HUES64 (cell line): ENCODE measurements at regions not wholly inside any gene's neighbourhood (a gene's known extent, or its start where the extent isn't known, plus 50 kb on each side); places are given as distances from the start of the nearest gene placed in this dataset.

Experiments used
- H3K27ac ChIP-seq: 2 replicates; pipeline ENCODE4 v1.7.0; 2013; ENCODE audit warnings: low read depth, low read length, inconsistent platforms
- H3K27me3 ChIP-seq: 2 replicates; pipeline ENCODE4 v1.6.1; 2013; ENCODE audit warnings: mild to moderate bottlenecking, low read length; ENCODE audit not compliant: insufficient read depth
- H3K36me3 ChIP-seq: 2 replicates; pipeline ENCODE4 v1.6.1; 2013; ENCODE audit warnings: mild to moderate bottlenecking, low read length; ENCODE audit not compliant: insufficient read depth
- H3K4me1 ChIP-seq: 2 replicates; pipeline ENCODE4 v1.6.1; 2013; ENCODE audit warnings: mild to moderate bottlenecking, low read length, moderate library complexity; ENCODE audit not compliant: insufficient read depth
- H3K4me3 ChIP-seq: 2 replicates; pipeline ENCODE4 v1.5.1; 2013; ENCODE audit warnings: mild to moderate bottlenecking, low read length, moderate library complexity
- H3K9ac ChIP-seq: 2 replicates; pipeline ENCODE4 v1.6.1; 2013; ENCODE audit warnings: mild to moderate bottlenecking, low read depth, low read length
- H3K9me3 ChIP-seq: 2 replicates; pipeline ENCODE4 v1.6.1; 2013; ENCODE audit warnings: low read depth, low read length; ENCODE audit not compliant: insufficient read depth
- WGBS: fragments of 150-250, 120-280 bp; methylation state at CpG from one replicate; pipeline ENCODE4 v1.1.7; 2013; ENCODE audit warnings: missing lambda C conversion rate; 5-methylcytosine and 5-hydroxymethylcytosine counted together

DNA sequence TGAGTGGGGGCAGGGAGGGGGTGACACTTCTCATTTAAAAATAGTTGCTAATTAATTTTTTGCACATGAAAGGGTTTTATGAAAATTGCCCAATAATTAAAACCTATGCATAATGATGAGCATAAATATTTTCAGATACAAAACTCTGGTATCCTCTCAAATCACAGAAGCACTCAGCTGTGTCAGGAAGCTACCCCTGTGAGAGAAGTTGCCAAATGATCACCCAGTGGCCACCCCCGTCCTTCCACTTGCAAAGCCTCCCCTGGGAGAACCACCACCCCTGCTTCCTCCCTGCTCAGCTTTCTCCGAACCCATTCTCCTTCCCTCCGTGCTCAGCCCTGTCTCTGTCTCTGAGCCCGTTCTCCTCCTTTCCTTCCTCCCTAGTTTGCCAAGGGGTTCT is 400.2 kb upstream of the SALL3 start:
- H3K27ac ChIP-seq: no peak overlapping the region
- H3K4me1 ChIP-seq: no peaks in the 10 kb centered on the region
- H3K4me3 ChIP-seq: no peak overlapping the region
- H3K36me3 ChIP-seq: no peaks in the 10 kb centered on the region
- no peak overlapping the region for H3K9ac ChIP-seq
- H3K27me3 ChIP-seq: no peaks in the 10 kb centered on the region
- 90% methylated on average over 4 of the region's 4 CpGs for WGBS
- peaks cover 9% of the 10 kb centered on the region for H3K9me3 ChIP-seq

DNA sequence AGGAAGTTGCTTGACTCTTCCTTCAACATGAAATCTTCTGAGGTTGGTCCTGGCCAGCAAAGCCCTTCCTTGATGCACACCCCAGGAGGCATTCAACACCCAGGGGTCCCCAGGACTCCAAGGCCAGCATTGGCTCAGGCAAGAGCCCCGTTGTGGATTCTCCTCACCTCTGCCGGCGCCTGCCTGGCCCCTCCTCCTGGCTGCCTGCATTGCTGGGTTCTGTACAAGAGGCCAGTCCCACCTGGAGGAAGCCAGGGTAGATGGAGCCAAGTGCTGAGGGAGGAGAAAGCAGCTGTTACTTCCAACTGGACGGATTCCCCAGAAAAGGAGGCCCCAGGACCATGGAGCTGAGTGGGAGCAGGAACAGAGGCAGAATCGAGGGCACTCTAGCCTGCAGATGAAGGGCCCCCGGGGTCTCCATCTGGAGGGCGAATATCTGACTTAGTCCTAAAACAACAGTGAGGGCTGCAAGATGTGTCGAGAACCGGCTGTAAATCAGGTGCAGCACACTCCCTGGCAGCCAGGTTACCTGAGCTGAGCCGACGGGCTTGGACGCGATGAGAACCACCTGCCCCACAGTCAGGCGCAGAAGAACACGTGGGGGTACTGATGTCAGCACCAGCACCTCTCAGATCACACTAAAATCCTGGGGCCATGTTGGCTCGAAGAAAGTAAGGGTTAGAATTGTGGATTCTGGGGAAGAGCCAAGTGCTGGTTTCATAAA is 399.6 kb upstream of the SALL3 start:
- no peak overlapping the region for H3K4me3 ChIP-seq
- H3K9me3 ChIP-seq: peaks cover 4% of the 10 kb centered on the region; the same call in 1 of the 2 replicates

DNA sequence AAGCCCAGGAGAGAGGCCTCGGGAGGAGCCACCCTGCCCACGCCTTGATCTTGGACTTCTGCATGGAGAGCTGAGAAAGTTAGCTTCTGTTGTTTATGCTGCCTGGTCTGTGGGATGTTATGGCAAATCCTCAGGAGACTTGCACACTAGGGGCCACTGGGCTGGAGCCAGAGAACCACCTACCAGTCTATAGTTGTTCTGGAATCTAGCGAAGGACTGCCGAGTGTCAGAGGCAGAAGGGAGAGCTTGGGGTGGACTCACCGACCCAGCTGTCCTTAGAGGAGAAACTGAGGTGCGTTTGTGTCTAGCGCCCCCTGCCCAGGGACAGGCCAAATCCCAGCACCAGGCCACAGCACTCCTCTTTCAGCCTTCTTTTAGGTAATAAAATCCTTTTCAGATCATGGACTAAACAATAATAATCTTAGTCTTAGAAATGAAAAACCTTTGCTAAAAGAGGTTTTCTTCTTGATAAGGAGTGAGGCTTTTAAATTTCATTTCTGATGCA is 398.7 kb upstream of the SALL3 start:
- no peaks in the 10 kb centered on the region for H3K9me3 ChIP-seq
- no peak overlapping the region for H3K9ac ChIP-seq
- H3K4me3 ChIP-seq: no peak overlapping the region
- H3K4me1 ChIP-seq: no peaks in the 10 kb centered on the region
- H3K36me3 ChIP-seq: no peaks in the 10 kb centered on the region
- no peak overlapping the region for H3K27ac ChIP-seq
- H3K27me3 ChIP-seq: no peaks in the 10 kb centered on the region
- 95% methylated on average over 7 of the region's 7 CpGs for WGBS

More for the DNA sequence above, 399.6 kb upstream of the SALL3 start:
- WGBS: 96% methylated on average over 16 of the region's 16 CpGs
- Histone ChIP-seq H3K27me3 (no peaks in the 10 kb centered on the region), H3K36me3 (no peaks in the 10 kb centered on the region), H3K9ac (no peak overlapping the region), H3K4me1 (no peaks in the 10 kb centered on the region), H3K27ac (no peak overlapping the region)

DNA sequence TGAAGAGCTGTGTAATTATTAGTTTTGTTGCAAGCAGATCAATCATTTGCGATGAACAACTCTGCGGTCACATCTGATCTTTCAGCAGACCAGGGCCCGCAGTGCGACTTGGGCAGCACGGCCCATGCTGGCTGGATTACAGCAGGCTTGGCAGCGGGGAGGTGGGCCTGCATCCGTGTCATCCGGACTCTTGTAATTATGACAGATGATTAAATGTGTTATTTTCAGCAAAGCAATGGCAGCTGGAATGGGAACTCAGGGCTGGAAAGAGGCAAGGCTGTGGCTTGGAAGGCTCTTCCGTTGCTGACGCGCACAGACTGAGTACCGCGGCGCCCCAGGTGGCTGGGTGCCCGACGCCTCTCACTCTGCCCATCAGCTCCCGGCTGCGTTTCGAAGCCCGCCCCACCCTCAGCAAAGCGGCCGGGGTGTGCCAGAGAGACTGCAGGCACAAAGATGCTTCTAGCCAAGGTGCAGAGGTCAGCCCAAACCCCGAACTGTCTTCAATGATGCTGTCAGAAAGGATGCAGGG is 397.4 kb upstream of the SALL3 start:
- Histone ChIP-seq H3K27me3 (no peaks in the 10 kb centered on the region), H3K27ac (no peak overlapping the region), H3K4me1 (no peaks in the 10 kb centered on the region), H3K36me3 (no peaks in the 10 kb centered on the region), H3K9me3 (no peaks in the 10 kb centered on the region), H3K9ac (no peak overlapping the region), H3K4me3 (no peak overlapping the region)
- WGBS: 92% methylated on average over 23 of the region's 23 CpGs

DNA sequence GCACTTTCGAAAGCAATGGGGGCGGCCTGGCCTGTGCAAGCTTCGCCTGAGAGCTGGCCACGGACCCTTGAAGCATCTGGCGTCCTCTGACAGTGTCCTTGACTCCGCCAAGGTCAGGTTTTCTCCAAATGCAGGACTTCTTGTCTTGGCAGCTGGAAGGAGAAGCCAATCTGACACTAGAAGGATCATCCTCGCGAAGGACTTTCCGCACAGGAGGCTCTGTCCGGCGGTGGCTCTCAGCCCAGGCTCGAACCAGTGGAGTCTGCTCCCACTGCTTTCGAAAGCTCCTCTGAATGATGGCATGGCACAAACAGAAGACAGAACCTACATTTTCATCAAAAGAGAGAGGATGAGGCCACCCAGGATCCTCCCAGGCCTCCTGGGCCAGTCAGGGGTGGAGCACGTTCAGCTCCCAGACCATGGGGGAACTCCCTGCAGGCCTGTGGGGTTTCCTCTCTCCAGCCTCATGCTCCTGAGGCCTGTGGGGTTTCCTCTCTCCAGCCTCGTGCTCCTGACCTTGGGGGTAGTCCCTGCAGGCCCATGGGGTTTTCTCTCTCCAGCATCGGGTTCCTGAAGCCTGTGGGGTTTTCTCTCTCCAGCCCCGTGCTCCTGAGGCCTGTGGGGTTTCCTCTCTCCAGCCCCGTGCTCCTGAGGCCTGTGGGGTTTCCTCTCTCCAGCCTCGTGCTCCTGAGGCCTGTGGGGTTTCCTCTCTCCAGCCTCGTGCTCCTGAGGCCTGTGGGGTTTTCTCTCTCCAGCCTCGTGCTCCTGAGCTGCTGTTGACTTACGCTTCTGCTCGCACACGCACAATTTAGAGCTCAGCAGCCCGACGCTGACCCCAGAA is 396.5 kb upstream of the SALL3 start:
- no peaks in the 10 kb centered on the region for H3K4me1 ChIP-seq
- H3K27ac ChIP-seq: no peak overlapping the region
- H3K9ac ChIP-seq: no peak overlapping the region
- no peaks in the 10 kb centered on the region for H3K36me3 ChIP-seq
- H3K27me3 ChIP-seq: no peaks in the 10 kb centered on the region
- H3K9me3 ChIP-seq: no peaks in the 10 kb centered on the region
- H3K4me3 ChIP-seq: no peak overlapping the region
- WGBS: 86% methylated on average over 26 of the region's 26 CpGs

DNA sequence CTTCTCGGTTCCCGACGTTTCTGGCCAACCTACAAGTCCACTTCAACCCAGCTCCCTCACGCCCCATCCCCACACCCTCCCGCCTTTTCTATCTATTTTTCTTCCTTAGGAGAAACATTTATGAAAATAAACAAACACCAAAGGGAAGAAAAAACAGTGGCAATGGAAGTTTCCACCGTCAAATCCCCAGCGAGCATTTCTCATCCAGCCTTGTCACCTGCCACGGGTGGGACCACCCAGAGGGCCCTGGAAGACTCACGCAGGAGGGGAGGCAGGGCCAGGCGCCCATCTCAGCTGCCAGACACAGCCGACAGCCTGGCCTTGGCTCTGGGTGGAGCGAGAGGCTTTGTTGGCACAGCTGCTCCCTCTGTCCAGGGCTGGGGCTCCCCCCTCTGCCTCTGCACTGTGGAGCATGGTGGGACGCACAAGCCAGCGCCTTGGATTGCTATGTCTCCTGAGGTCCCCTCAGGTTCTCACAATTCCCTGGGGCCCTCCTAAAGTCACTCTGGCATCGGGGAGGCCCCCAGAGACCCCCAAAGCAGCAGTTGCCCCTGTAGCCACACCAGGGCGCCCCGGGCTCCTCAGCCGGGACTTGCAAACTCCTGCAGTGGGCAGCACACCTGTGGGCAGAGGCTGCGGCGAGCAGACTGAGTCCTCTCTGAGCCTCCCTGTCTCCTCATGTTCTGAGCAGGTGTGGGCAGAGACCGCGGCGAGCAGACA is 395.7 kb upstream of the SALL3 start:
- no peak overlapping the region for H3K9ac ChIP-seq
- WGBS: 94% methylated on average over 23 of the region's 23 CpGs
- H3K4me1 ChIP-seq: peaks cover 7% of the 10 kb centered on the region
- H3K4me3 ChIP-seq: no peak overlapping the region
- H3K36me3 ChIP-seq: no peaks in the 10 kb centered on the region
- no peaks in the 10 kb centered on the region for H3K27me3 ChIP-seq
- no peaks in the 10 kb centered on the region for H3K9me3 ChIP-seq
- no peak overlapping the region for H3K27ac ChIP-seq

DNA sequence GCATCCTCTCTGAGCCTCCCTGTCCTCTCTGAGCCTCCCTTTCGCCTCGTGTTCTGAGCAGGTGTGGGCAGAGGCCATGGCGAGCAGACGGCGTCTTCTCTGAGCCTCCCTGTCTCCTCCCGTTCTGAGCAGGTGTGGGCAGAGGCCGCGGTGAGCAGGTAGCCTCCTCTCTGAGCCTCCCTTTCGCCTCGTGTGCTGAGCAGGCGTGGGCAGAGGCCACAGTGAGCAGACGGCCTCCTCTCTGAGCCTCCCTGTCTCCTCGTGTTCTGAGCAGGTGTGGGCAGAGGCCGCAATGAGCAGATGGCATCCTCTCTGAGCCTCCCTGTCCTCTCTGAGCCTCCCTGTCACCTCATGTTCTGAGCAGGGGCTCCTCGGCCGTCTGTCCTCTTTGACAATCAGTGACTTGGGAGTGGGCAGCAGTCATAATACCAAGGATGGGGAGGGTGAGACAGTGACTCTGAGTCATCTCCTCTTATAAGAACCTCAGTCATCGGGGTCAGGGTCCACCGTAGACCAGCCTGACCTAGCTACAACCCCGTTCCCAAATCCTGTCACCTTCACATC is 395.1 kb upstream of the SALL3 start:
- 92% methylated on average over 19 of the region's 19 CpGs for WGBS
- no peaks in the 10 kb centered on the region for H3K36me3 ChIP-seq
- H3K9ac ChIP-seq: no peak overlapping the region
- H3K4me3 ChIP-seq: no peak overlapping the region
- peaks cover 14% of the 10 kb centered on the region for H3K4me1 ChIP-seq
- H3K27ac ChIP-seq: no peak overlapping the region
- no peaks in the 10 kb centered on the region for H3K27me3 ChIP-seq
- no peaks in the 10 kb centered on the region for H3K9me3 ChIP-seq

DNA sequence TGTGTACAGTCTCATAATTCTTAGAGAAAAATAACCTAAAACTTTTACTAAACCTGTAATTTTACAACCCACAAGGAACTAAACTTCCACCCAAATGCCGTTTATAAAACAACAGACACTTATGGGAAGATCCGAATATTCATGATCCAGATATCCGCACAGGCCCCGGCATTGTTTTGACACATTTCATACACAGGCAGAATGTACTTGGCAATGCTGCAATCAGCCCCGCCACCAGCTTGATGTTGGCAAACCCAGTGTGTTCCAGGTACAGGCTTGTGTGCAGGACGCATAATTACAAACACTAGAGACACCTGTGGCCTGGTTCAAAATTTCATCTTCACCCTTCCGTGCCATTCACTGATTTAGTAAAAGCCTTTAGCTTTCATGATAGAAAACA is 393.0 kb upstream of the SALL3 start:
- no peak overlapping the region for H3K9ac ChIP-seq
- H3K27me3 ChIP-seq: no peaks in the 10 kb centered on the region
- H3K4me1 ChIP-seq: peaks cover 19% of the 10 kb centered on the region
- no peak overlapping the region for H3K4me3 ChIP-seq
- H3K36me3 ChIP-seq: no peaks in the 10 kb centered on the region
- no peak overlapping the region for H3K27ac ChIP-seq
- WGBS: 96% methylated on average over 7 of the region's 7 CpGs
- H3K9me3 ChIP-seq: no peaks in the 10 kb centered on the region

DNA sequence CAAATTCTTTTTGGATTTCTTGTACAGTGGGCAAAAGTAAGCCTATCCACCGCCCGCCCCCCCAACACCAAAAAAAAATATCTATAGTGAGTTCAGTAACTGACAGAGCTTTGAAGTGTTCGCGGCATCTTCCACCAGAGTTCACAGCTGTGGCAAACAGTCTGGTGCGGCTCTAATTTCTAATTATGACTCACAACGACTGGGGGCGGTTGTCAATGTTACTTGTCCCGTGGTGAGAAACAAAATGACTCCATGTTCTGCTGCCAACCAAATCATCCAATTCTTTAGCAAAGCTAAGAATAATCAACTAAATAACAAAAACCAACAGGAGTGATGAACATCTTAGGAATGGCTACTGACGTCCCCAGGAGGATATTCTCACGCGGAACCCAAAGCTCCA is 392.5 kb upstream of the SALL3 start:
- H3K36me3 ChIP-seq: no peaks in the 10 kb centered on the region
- WGBS: 87% methylated on average over 11 of the region's 11 CpGs
- H3K4me3 ChIP-seq: no peak overlapping the region
- H3K9ac ChIP-seq: no peak overlapping the region
- H3K27ac ChIP-seq: no peak overlapping the region
- H3K27me3 ChIP-seq: no peaks in the 10 kb centered on the region
- peaks cover 19% of the 10 kb centered on the region for H3K4me1 ChIP-seq
- H3K9me3 ChIP-seq: 0 out of 2 replicates have a peak, but pooled peaks cover 2% of the 10 kb centered on the region

DNA sequence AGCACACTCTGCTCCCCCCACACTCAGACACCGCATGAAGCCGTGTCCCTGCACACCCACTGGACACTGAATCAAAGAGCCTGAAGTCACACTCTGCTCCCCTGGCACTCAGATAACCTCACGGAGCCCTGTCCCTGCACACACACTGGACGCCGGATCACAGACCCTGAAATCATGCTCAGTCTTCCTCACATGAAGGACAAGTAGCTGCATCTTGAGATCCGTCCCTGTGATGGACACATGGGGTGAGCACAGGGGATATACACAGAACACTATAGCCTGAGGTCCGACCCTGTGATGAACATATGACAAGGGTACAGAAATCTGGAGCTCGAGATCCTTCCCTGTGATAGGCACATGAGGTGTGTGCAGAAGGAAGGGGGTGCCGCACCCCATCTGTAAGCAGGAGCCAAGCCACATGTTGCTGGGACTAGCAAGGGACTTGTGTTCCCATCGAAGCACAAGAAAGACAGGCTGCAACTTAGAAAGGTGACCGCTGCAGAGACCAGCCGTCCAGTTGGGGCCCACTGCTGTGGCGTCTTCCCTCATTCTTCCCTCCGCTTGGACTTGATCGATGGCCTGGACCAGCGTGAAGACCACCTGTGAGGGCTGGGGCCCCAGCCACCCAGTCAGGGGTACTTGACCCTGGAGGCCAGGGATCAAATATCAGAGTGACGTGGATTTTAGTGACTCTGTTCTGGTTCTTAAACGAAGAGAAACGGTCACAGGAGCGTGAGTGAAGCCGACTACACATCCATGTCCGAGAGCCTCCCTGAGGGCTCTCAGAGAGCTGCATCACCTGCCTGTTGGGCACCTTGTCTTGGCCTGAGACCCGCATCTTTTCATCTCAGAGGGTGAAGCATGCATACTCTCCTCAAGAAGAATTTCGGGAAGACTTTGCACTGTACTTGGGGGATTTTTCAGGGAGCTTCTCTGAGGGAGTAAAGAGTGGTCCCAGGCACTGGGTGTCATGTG is 391.7 kb upstream of the SALL3 start:
- no peak overlapping the region for H3K27ac ChIP-seq

More for the DNA sequence above, 391.7 kb upstream of the SALL3 start:
- WGBS: 88% methylated on average over 24 of the region's 24 CpGs
- H3K27me3 ChIP-seq: no peaks in the 10 kb centered on the region
- H3K4me1 ChIP-seq: peaks cover 19% of the 10 kb centered on the region
- no peak overlapping the region for H3K4me3 ChIP-seq
- H3K9me3 ChIP-seq: 0 out of 2 replicates have a peak, but pooled peaks cover 6% of the 10 kb centered on the region
- H3K36me3 ChIP-seq: no peaks in the 10 kb centered on the region
- H3K9ac ChIP-seq: no peak overlapping the region
